ENCODE measurements at regions not wholly inside any gene's neighbourhood (a gene's known extent, or its start where the extent isn't known, plus 50 kb on each side); places are given as distances from the start of the nearest gene placed in this dataset.

- no peaks in the 10 kb centered on the region for H3K9me3 Mint-ChIP-seq (ENCODE audit: unreplicated experiment)
- intact Hi-C loops (cut with micrococcal nuclease) = no loop called here
- POLR2A ChIA-PET = no interaction called here
- BruUV-seq (replicated peaks) = no TSS peak
- CTCF ChIA-PET = no interaction called here
- DNase-seq (ENCODE audit: unreplicated experiment) = no peak
- no peak for TF ChIP-seq CTCF (IDR thresholded peaks at IDR 0.05; ENCODE audit: unreplicated experiment)
- peaks cover 25% of the 10 kb centered on the region for H3K27me3 Mint-ChIP-seq (ENCODE audit: insufficient read depth, unreplicated experiment)
- H3K4me3 Mint-ChIP-seq (ENCODE audit: unreplicated experiment) = no peak overlapping the region
- H3K27ac Mint-ChIP-seq (ENCODE audit: low read depth, unreplicated experiment) = no peak overlapping the region
- H3K4me1 Mint-ChIP-seq (ENCODE audit: insufficient read depth, unreplicated experiment) = no peaks in the 10 kb centered on the region
- H3K36me3 Mint-ChIP-seq (ENCODE audit: insufficient read depth, unreplicated experiment) = no peaks in the 10 kb centered on the region
Measured at GRCh38 chr6:95511404-95511803, 65.9 kb upstream of the MANEA start.

GRCh38 chr6:95515975-95516374 lies 61.4 kb upstream of the MANEA start:
- Mint-ChIP-seq H3K27ac (ENCODE audit: low read depth, unreplicated experiment) (no peak overlapping the region), H3K27me3 (ENCODE audit: insufficient read depth, unreplicated experiment) (peaks cover 30% of the 10 kb centered on the region), H3K4me1 (ENCODE audit: insufficient read depth, unreplicated experiment) (no peaks in the 10 kb centered on the region), H3K4me3 (ENCODE audit: unreplicated experiment) (no peak overlapping the region), H3K36me3 (ENCODE audit: insufficient read depth, unreplicated experiment) (no peaks in the 10 kb centered on the region), H3K9me3 (ENCODE audit: unreplicated experiment) (no peaks in the 10 kb centered on the region)
- DNase-seq (ENCODE audit: unreplicated experiment) = no peak
- no peak for TF ChIP-seq CTCF (IDR thresholded peaks at IDR 0.05; ENCODE audit: unreplicated experiment)
- POLR2A ChIA-PET = no interaction called here
- no TSS peak for BruUV-seq (replicated peaks)
- intact Hi-C loops (cut with micrococcal nuclease) = no loop called here
- CTCF ChIA-PET = no interaction called here

GRCh38 chr6:95517004-95517403 lies 60.3 kb upstream of the MANEA start:
- intact Hi-C loops (cut with micrococcal nuclease) = no loop called here
- no peaks in the 10 kb centered on the region for H3K36me3 Mint-ChIP-seq (ENCODE audit: insufficient read depth, unreplicated experiment)
- DNase-seq (ENCODE audit: unreplicated experiment) = no peak
- no peak overlapping the region for H3K4me3 Mint-ChIP-seq (ENCODE audit: unreplicated experiment)
- TF ChIP-seq CTCF (IDR thresholded peaks at IDR 0.05; ENCODE audit: unreplicated experiment) = no peak
- ChIA-PET POLR2A (no interaction called here), CTCF (no interaction called here)
- BruUV-seq (replicated peaks) = no TSS peak
- H3K9me3 Mint-ChIP-seq (ENCODE audit: unreplicated experiment) = no peaks in the 10 kb centered on the region
- peaks cover 31% of the 10 kb centered on the region for H3K27me3 Mint-ChIP-seq (ENCODE audit: insufficient read depth, unreplicated experiment)
- H3K4me1 Mint-ChIP-seq (ENCODE audit: insufficient read depth, unreplicated experiment) = no peaks in the 10 kb centered on the region
- no peak overlapping the region for H3K27ac Mint-ChIP-seq (ENCODE audit: low read depth, unreplicated experiment)

GRCh38 chr6:95517568-95517967 lies 59.8 kb upstream of the MANEA start:
- no peaks in the 10 kb centered on the region for H3K9me3 Mint-ChIP-seq (ENCODE audit: unreplicated experiment)
- no peak for TF ChIP-seq CTCF (IDR thresholded peaks at IDR 0.05; ENCODE audit: unreplicated experiment)
- BruUV-seq (replicated peaks) = no TSS peak
- no peak overlapping the region for H3K4me3 Mint-ChIP-seq (ENCODE audit: unreplicated experiment)
- POLR2A ChIA-PET = no interaction called here
- no peak overlapping the region for H3K27ac Mint-ChIP-seq (ENCODE audit: low read depth, unreplicated experiment)
- no peak for DNase-seq (ENCODE audit: unreplicated experiment)
- no peaks in the 10 kb centered on the region for H3K36me3 Mint-ChIP-seq (ENCODE audit: insufficient read depth, unreplicated experiment)
- no peaks in the 10 kb centered on the region for H3K4me1 Mint-ChIP-seq (ENCODE audit: insufficient read depth, unreplicated experiment)
- H3K27me3 Mint-ChIP-seq (ENCODE audit: insufficient read depth, unreplicated experiment) = peaks cover 34% of the 10 kb centered on the region
- CTCF ChIA-PET = no interaction called here
- intact Hi-C loops (cut with micrococcal nuclease) = no loop called here
